H1 (cell line): ENCODE measurements at regions not wholly inside any gene's neighbourhood (a gene's known extent, or its start where the extent isn't known, plus 50 kb on each side); places are given as distances from the start of the nearest gene placed in this dataset.

Experiments used
- CTCF ChIA-PET: fragments of 300-600 bp; sonication (Branson Sonifier 250); formaldehyde crosslinking; loops from one replicate; lab custom pipeline; 2021; ENCODE audit not compliant: partially characterized antibody; lab: Charles Lee
- POLR2A ChIA-PET: fragments of 300-600 bp; sonication (Branson Sonifier 250); formaldehyde crosslinking; loops from one replicate; lab custom pipeline; 2021; ENCODE audit warnings: inconsistent platforms; ENCODE audit not compliant: partially characterized antibody; lab: Charles Lee
- DNase-seq, 2 experiments: peaks; one replicate each; pipeline versions ENCODE4 v3.0.0 to v3.0.0-alpha.2; 2010 to 2022; ENCODE audit warnings: low spot score in 2 of 2, low read depth in 1 of 2, mixed read lengths in 1 of 2
- FAIRE-seq: peaks from 2 replicates; lab custom pipeline; 2011; peaks lifted over from hg19 to GRCh38; lab: Jason Lieb, UNC
- H2AFZ ChIP-seq: 2 replicates; pipeline ENCODE4 v1.8.1; 2012; ENCODE audit warnings: low read length, inconsistent platforms
- H2AK5ac ChIP-seq: 2 replicates; pipeline ENCODE4 v1.6.1; 2013; ENCODE audit warnings: low read depth, low read length
- H2BK120ac ChIP-seq: replicated peaks from 2 replicates; pipeline ENCODE3; 2013; ENCODE audit warnings: low read depth, low read length, inconsistent platforms
- H2BK12ac ChIP-seq: 2 replicates; pipeline ENCODE4 v1.6.1; 2013; ENCODE audit warnings: low read depth, low read length
- H2BK15ac ChIP-seq: 2 replicates; pipeline ENCODE4 v1.6.1; 2013; ENCODE audit warnings: low read length
- H2BK20ac ChIP-seq: 2 replicates; pipeline ENCODE4 v1.6.1; 2013; ENCODE audit warnings: low read length
- H2BK5ac ChIP-seq: 2 replicates; pipeline ENCODE4 v1.6.1; 2013; ENCODE audit warnings: low read depth, low read length
- H3K14ac ChIP-seq: 2 replicates; pipeline ENCODE4 v1.6.1; 2013; ENCODE audit warnings: inconsistent platforms; ENCODE audit not compliant: insufficient read length
- H3K18ac ChIP-seq: 2 replicates; pipeline ENCODE4 v1.6.1; 2013; ENCODE audit warnings: low read length; ENCODE audit errors: extremely low read depth
- H3K23ac ChIP-seq: 2 replicates; pipeline ENCODE4 v1.6.1; 2013; ENCODE audit warnings: inconsistent platforms; ENCODE audit not compliant: insufficient read length
- H3K23me2 ChIP-seq: 2 replicates; pipeline ENCODE4 v1.6.1; 2013; ENCODE audit warnings: low read depth, low read length
- H3K27ac ChIP-seq: 2 replicates; pipeline ENCODE4 v1.6.1; 2011; ENCODE audit warnings: low read depth, low read length, inconsistent platforms
- H3K27me3 ChIP-seq, 4 experiments: replicated peaks in 1 of 4; 1 replicate in 1 of 4; 2 replicates in 3 of 4; pipeline versions ENCODE4 v1.6.1 to v1.8.1; 2011 to 2013; ENCODE audit warnings: low read length in 3 of 4, mild to moderate bottlenecking in 3 of 4, inconsistent platforms in 2 of 4, mixed read lengths in 2 of 4, moderate library complexity in 1 of 4; ENCODE audit not compliant: control insufficient read depth in 3 of 4, insufficient read depth in 3 of 4; ENCODE audit errors: extremely low read depth in 1 of 4
- H3K36me3 ChIP-seq, 4 experiments: 2 replicates each; pipeline versions ENCODE4 v1.6.1 to v1.8.1; 2011 to 2013; ENCODE audit warnings: mild to moderate bottlenecking in 4 of 4, low read length in 3 of 4, moderate library complexity in 2 of 4, control low read depth in 1 of 4, inconsistent platforms in 1 of 4; ENCODE audit not compliant: insufficient read depth in 4 of 4, control insufficient read depth in 2 of 4
- H3K4ac ChIP-seq: replicated peaks from 2 replicates; pipeline ENCODE3; 2013; ENCODE audit warnings: low read length, low read depth, mixed read lengths, inconsistent platforms; ENCODE audit not compliant: insufficient read length
- H3K4me1 ChIP-seq, 4 experiments: replicated peaks in 1 of 4; 1 replicate in 1 of 4; 2 replicates in 3 of 4; pipeline versions ENCODE4 v1.6.1 to v1.8.1; 2011 to 2013; ENCODE audit warnings: low read length in 3 of 4, inconsistent platforms in 2 of 4, mixed read lengths in 1 of 4; ENCODE audit not compliant: insufficient read depth in 4 of 4, control insufficient read depth in 3 of 4
- H3K4me2 ChIP-seq, 2 experiments: 2 replicates each; pipeline versions ENCODE4 v1.6.1 to v1.8.1; 2011 to 2013; ENCODE audit warnings: low read depth in 2 of 2, low read length in 2 of 2, control low read depth in 1 of 2, inconsistent platforms in 1 of 2, mild to moderate bottlenecking in 1 of 2; ENCODE audit not compliant: insufficient read depth in 1 of 2
- H3K4me3 ChIP-seq, 4 experiments: fragments of 200-600, 300-600 bp in 1 of 4; sonication (generic), shearing (Covaris generic), sonication (Bioruptor Twin) in 1 of 4; 2 replicates each; pipeline versions ENCODE4 v1.5.1 to v1.8.1; 2011 to 2016; ENCODE audit warnings: low read length in 4 of 4, low read depth in 3 of 4, control low read depth in 2 of 4, inconsistent platforms in 2 of 4, mild to moderate bottlenecking in 2 of 4, mixed read lengths in 1 of 4, moderate library complexity in 1 of 4; ENCODE audit not compliant: insufficient read depth in 2 of 4; ENCODE audit errors: extremely low read depth in 1 of 4
- H3K56ac ChIP-seq: replicated peaks from 2 replicates; pipeline ENCODE3; 2013; ENCODE audit warnings: low read depth, mild to moderate bottlenecking, mixed read lengths, low read length, inconsistent platforms; ENCODE audit not compliant: insufficient read length
- H3K79me1 ChIP-seq: 2 replicates; pipeline ENCODE4 v1.6.1; 2013; ENCODE audit warnings: low read depth, low read length, control low read depth
- H3K79me2 ChIP-seq, 2 experiments: 2 replicates each; pipeline versions ENCODE4 v1.6.1 to v1.8.1; 2012 to 2013; ENCODE audit warnings: low read length in 2 of 2, mild to moderate bottlenecking in 2 of 2, inconsistent platforms in 1 of 2; ENCODE audit not compliant: insufficient read depth in 2 of 2, control insufficient read depth in 1 of 2
- H3K9ac ChIP-seq, 4 experiments: replicated peaks in 1 of 4; 1 replicate in 1 of 4; 2 replicates in 3 of 4; pipeline versions ENCODE4 v1.6.1 to v1.8.1; 2011 to 2013; ENCODE audit warnings: low read depth in 3 of 4, low read length in 3 of 4, control low read depth in 2 of 4, mild to moderate bottlenecking in 2 of 4, moderate library complexity in 2 of 4, inconsistent platforms in 1 of 4; ENCODE audit errors: extremely low read depth in 1 of 4
- H3K9me3 ChIP-seq, 2 experiments: 2 replicates each; pipeline versions ENCODE4 v1.6.1 to v1.8.1; 2012 to 2013; ENCODE audit warnings: mild to moderate bottlenecking in 2 of 2, moderate library complexity in 2 of 2, control low read depth in 1 of 2, inconsistent platforms in 1 of 2, low read depth in 1 of 2, low read length in 1 of 2, mixed read lengths in 1 of 2; ENCODE audit not compliant: insufficient read depth in 2 of 2
- H4K20me1 ChIP-seq, 2 experiments: replicated peaks in 1 of 2; 2 replicates each; pipeline versions ENCODE3 to v1.8.1; 2011 to 2013; ENCODE audit warnings: inconsistent platforms in 2 of 2, low read length in 2 of 2, mild to moderate bottlenecking in 1 of 2; ENCODE audit not compliant: insufficient read depth in 2 of 2, control insufficient read depth in 1 of 2
- H4K5ac ChIP-seq: 2 replicates; pipeline ENCODE4 v1.6.1; 2013; ENCODE audit warnings: low read length, low read depth, mixed read lengths, inconsistent platforms; ENCODE audit not compliant: insufficient read length
- H4K8ac ChIP-seq: 2 replicates; pipeline ENCODE4 v1.8.0; 2013; ENCODE audit warnings: mild to moderate bottlenecking, moderate library complexity, low read length, inconsistent platforms; ENCODE audit not compliant: insufficient read depth; ENCODE audit errors: extremely low read depth
- H4K91ac ChIP-seq: replicated peaks from 2 replicates; pipeline ENCODE3; 2013; ENCODE audit warnings: low read length, mixed read lengths, inconsistent platforms; ENCODE audit not compliant: insufficient read length
- ASH2L ChIP-seq: fragments of 200-600, 300-600 bp; sonication (generic); IDR thresholded peaks from one replicate; pipeline ENCODE4 v1.7.1; 2017; ENCODE audit warnings: low read length
- CREB1 ChIP-seq: IDR thresholded peaks from 2 replicates; pipeline ENCODE4 v1.6.1; 2012; ENCODE audit warnings: inconsistent platforms
- GTF2F1 ChIP-seq: IDR thresholded peaks from 2 replicates; pipeline ENCODE4 v1.6.1; 2012; ENCODE audit warnings: low read depth, low read length, improper control_type of control experiment, borderline replicate concordance
- HDAC6 ChIP-seq: IDR thresholded peaks from one replicate; pipeline ENCODE4 v1.7.1; 2012; ENCODE audit warnings: low read depth, mild to moderate bottlenecking, inconsistent platforms, low read length, moderate library complexity
- KDM1A ChIP-seq: fragments of 200-600, 300-600 bp; sonication (generic); IDR thresholded peaks from 2 replicates; pipeline ENCODE4 v1.7.1; 2016; ENCODE audit warnings: mild to moderate bottlenecking, low read length, borderline replicate concordance
- NANOG ChIP-seq: IDR thresholded peaks from 2 replicates; pipeline ENCODE4 v1.6.1; 2011; ENCODE audit warnings: low read length, low read depth, mild to moderate bottlenecking, inconsistent platforms; ENCODE audit not compliant: insufficient read depth, poor library complexity, severe bottlenecking
- POU5F1 ChIP-seq: IDR thresholded peaks from 2 replicates; pipeline ENCODE4 v1.6.1; 2011; ENCODE audit warnings: low read depth, mild to moderate bottlenecking, low read length, moderate library complexity
- SAP30 ChIP-seq: fragments of 300-600 bp; sonication (generic); IDR thresholded peaks from 2 replicates; pipeline ENCODE4 v1.7.1; 2012; ENCODE audit warnings: low read length, moderate library complexity, mild to moderate bottlenecking, inconsistent platforms; ENCODE audit not compliant: insufficient read depth, insufficient replicate concordance
- SP1 ChIP-seq: IDR thresholded peaks from 2 replicates; pipeline ENCODE4 v1.6.1; 2011; ENCODE audit warnings: low read depth, low read length
- SP2 ChIP-seq: IDR thresholded peaks from 2 replicates; pipeline ENCODE4 v1.6.1; 2012; ENCODE audit warnings: mild to moderate bottlenecking, low read length, inconsistent platforms
- TAF7 ChIP-seq: optimal IDR thresholded peaks from 2 replicates; pipeline ENCODE3; 2011; ENCODE audit warnings: low read depth, mild to moderate bottlenecking, inconsistent platforms, low read length, moderate library complexity, borderline replicate concordance
- TCF12 ChIP-seq: IDR thresholded peaks from 2 replicates; pipeline ENCODE4 v1.6.1; 2011; ENCODE audit warnings: low read depth, mild to moderate bottlenecking, low read length
- WGBS, 2 experiments: shearing (Covaris generic) in 1 of 2; methylation state at CpG; one replicate each; pipeline versions ENCODE4 v1.1.6 to v1.1.7; 2013 to 2015; ENCODE audit warnings: low lambda C conversion rate in 2 of 2, mixed read lengths in 2 of 2, inconsistent platforms in 1 of 2, low coverage in 1 of 2, missing lambda C conversion rate in 1 of 2; ENCODE audit not compliant: insufficient replicate concordance in 2 of 2, insufficient coverage in 1 of 2, insufficient read length in 1 of 2; ENCODE audit errors: extremely low coverage in 1 of 2, missing lambda C conversion rate in 1 of 2; 5-methylcytosine and 5-hydroxymethylcytosine counted together
- TF ChIP-seq, protein P1 (sequence below): IDR thresholded peaks from 2 replicates; pipeline ENCODE4 v1.6.1; 2012; ENCODE audit warnings: inconsistent platforms

DNA sequence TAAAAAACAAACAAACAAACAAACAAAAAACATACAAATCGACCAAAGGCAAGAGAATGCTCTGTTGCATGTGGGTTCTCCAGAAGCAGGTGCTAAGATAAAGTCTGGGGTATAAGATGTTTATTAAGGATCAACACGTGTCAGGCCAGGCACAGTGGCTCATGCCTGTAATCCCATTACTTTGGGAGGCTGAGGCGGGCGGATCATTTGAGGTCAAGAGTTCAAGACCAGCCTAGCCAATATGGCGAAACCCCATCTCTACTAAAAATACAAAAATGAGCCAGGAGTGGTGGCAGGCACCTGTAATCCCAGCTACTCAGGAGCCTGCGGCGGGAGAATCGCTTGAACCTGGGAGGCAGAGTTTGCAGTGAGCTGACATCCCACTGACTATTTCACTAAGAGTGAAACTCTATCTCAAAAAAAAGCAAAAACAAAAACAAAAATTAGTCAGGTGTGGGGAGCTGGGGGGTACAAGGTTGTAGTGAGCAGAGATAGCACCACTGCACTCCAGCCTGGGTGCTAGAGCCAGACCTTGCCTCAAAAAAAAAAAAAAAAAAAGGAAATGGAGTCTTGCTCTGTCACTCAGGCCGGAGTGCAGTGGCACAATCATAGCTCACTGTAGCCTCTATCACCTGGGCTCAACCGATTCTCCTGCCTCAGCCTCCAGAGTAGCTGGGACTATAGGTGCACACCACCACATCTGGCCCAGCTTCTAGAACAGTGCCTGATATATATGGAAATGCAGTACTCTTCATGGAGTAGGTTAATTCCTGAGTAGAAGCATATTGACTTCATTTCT, 86.8 kb upstream of the JARID2 start:
- Histone ChIP-seq H3K4me1 (no peaks in the 10 kb centered on the region; a peak in 1 of 7 replicates), H3K4me3 (no peak overlapping the region), H3K27ac (no peak overlapping the region), H2BK120ac (no peak overlapping the region), H3K18ac (no peak overlapping the region), H2AFZ (no peak overlapping the region), H3K23me2 (no peaks in the 10 kb centered on the region), H4K91ac (no peak overlapping the region), H3K56ac (no peak overlapping the region), H2BK5ac (no peak overlapping the region), H3K36me3 (no peaks in the 10 kb centered on the region), H4K20me1 (no peaks in the 10 kb centered on the region), H3K27me3 (no peaks in the 10 kb centered on the region), H3K23ac (no peak overlapping the region), H2BK20ac (no peak overlapping the region), H2BK12ac (no peak overlapping the region), H3K9me3 (no peaks in the 10 kb centered on the region), H2BK15ac (no peak overlapping the region), H3K79me2 (no peaks in the 10 kb centered on the region), H4K8ac (no peak overlapping the region), H3K79me1 (no peaks in the 10 kb centered on the region), H4K5ac (no peak overlapping the region), H3K4me2 (no peak overlapping the region), H2AK5ac (no peak overlapping the region), H3K9ac (no peak overlapping the region), H3K14ac (no peak overlapping the region), H3K4ac (no peak overlapping the region)
- no peak for FAIRE-seq
- no peak for DNase-seq
- ChIA-PET POLR2A (no interaction called here), CTCF (interaction anchor here (0.6 to 1.4 kb wide), 3 partner anchors 11 to 1047 kb away, joined by 3 to 4 read pairs (median 3); no protein-coding TSS in a partner anchor)
- WGBS, 2 experiments: 93% methylated on average over 10 of the region's 10 CpGs; no CpG with 5 or more reads in 1 of the 2 experiments
- TF ChIP-seq NANOG (no peak), GTF2F1 (no peak), SAP30 (no peak), CREB1 (no peak), TAF7 (no peak), SP2 (no peak), SP1 (no peak), KDM1A (no peak), HDAC6 (no peak), ASH2L (no peak), POU5F1 (no peak), TCF12 (no peak)
- TF ChIP-seq, protein P1, sequence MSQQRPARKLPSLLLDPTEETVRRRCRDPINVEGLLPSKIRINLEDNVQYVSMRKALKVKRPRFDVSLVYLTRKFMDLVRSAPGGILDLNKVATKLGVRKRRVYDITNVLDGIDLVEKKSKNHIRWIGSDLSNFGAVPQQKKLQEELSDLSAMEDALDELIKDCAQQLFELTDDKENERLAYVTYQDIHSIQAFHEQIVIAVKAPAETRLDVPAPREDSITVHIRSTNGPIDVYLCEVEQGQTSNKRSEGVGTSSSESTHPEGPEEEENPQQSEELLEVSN: no peak
